ENCODE measurements at regions not wholly inside any gene's neighbourhood (a gene's known extent, or its start where the extent isn't known, plus 50 kb on each side); places are given as distances from the start of the nearest gene placed in this dataset.

DNA sequence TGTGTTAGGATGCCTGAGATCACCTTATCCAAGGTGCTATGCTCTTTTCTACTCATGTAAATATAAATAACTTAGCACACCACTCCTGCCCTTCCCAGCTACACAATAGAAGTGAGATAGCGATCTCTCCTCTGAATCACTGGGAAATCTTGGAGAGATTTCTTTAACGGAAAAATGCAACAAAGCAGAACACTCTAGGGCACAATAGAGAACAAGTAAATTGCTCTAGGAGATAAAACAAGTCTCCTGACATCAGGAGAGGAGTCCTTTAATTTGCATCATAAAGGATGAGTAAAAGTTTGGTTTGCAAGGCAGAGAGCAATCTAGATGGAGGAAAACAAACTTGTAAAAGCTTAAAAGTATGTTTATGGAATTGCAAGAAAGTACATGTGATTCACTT, 224.1 kb downstream of the PAX3 start:
- H2AFZ ChIP-seq: no peak overlapping the region
- H3K4me1 ChIP-seq: no peaks in the 10 kb centered on the region
- H3K27me3 ChIP-seq (ENCODE audit: control insufficient read depth, insufficient read depth, low read length): no peaks in the 10 kb centered on the region
- no peak overlapping the region for H3K4me3 ChIP-seq (ENCODE audit: low read depth, low read length)
- no peaks in the 10 kb centered on the region for H3K9me3 ChIP-seq (ENCODE audit: control insufficient read depth, low read length)
- H3K79me2 ChIP-seq: no peaks in the 10 kb centered on the region
- H3K27ac ChIP-seq: no peak overlapping the region
- H3K36me3 ChIP-seq (ENCODE audit: control insufficient read depth, insufficient read depth, low read length): no peaks in the 10 kb centered on the region
- TF ChIP-seq, protein P1, sequence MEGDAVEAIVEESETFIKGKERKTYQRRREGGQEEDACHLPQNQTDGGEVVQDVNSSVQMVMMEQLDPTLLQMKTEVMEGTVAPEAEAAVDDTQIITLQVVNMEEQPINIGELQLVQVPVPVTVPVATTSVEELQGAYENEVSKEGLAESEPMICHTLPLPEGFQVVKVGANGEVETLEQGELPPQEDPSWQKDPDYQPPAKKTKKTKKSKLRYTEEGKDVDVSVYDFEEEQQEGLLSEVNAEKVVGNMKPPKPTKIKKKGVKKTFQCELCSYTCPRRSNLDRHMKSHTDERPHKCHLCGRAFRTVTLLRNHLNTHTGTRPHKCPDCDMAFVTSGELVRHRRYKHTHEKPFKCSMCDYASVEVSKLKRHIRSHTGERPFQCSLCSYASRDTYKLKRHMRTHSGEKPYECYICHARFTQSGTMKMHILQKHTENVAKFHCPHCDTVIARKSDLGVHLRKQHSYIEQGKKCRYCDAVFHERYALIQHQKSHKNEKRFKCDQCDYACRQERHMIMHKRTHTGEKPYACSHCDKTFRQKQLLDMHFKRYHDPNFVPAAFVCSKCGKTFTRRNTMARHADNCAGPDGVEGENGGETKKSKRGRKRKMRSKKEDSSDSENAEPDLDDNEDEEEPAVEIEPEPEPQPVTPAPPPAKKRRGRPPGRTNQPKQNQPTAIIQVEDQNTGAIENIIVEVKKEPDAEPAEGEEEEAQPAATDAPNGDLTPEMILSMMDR (IDR thresholded peaks at IDR 0.05): no peak
- no peak overlapping the region for H3K4me2 ChIP-seq (ENCODE audit: low read length)
- no peak overlapping the region for H3K9ac ChIP-seq

DNA sequence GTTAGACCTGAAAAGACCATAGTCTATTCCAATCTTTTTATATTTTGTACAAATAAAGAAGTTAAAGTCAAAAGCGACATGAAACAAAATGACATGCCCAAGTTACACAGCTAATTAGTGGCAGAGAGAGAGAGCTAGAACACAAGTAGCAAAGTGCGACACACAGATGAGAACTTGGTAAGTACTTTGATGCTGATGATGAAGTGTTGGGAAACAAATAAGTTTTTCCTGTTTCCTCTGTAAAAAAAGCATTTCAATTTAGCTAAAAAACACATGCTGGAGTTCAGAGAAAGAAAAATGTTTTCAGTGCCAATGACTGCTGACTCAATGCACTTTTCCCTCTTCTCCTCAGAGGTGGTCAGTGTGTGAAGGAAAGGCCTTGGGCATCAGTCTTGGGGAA, 226.9 kb downstream of the PAX3 start:
- H3K79me2 ChIP-seq: no peaks in the 10 kb centered on the region
- no peak overlapping the region for H3K27ac ChIP-seq
- no peaks in the 10 kb centered on the region for H3K27me3 ChIP-seq (ENCODE audit: control insufficient read depth, insufficient read depth, low read length)
- H3K4me3 ChIP-seq (ENCODE audit: low read depth, low read length): no peak overlapping the region
- H2AFZ ChIP-seq: no peak overlapping the region
- no peak overlapping the region for H3K9ac ChIP-seq
- no peaks in the 10 kb centered on the region for H3K9me3 ChIP-seq (ENCODE audit: control insufficient read depth, low read length)
- H3K4me1 ChIP-seq: no peaks in the 10 kb centered on the region
- H3K4me2 ChIP-seq (ENCODE audit: low read length): no peak overlapping the region
- TF ChIP-seq, protein P1 (IDR thresholded peaks at IDR 0.05): no peak
- no peaks in the 10 kb centered on the region for H3K36me3 ChIP-seq (ENCODE audit: control insufficient read depth, insufficient read depth, low read length)

DNA sequence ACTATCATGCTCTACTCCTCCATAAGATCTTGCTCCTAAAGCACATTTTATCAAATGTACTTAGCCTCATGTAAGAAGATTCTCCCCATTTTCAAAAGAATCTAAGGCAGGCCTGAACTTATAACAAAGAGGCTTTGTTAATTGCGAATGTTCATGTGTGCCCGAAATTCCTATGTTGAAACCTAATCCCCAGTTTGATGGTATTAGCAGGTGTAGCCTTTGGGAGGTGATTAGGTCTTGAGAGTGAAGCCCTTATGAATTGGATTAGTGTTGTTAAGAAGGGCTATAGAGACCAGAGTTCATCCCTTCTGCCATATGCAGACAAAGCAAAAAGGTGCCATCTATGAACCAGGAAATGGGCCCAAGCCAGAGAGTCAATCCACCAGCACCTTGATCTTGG, 234.5 kb downstream of the PAX3 start:
- H3K9ac ChIP-seq: no peak overlapping the region
- no peaks in the 10 kb centered on the region for H3K27me3 ChIP-seq (ENCODE audit: control insufficient read depth, insufficient read depth, low read length)
- TF ChIP-seq, protein P1 (IDR thresholded peaks at IDR 0.05): no peak

GRCh38 chr2:222058819-222059445, 239.9 kb downstream of the PAX3 start:
- H3K4me2 ChIP-seq (ENCODE audit: low read length): no peak overlapping the region
- TF ChIP-seq, protein P1 (IDR thresholded peaks at IDR 0.05): no peak
- H3K9me3 ChIP-seq (ENCODE audit: control insufficient read depth, low read length): no peaks in the 10 kb centered on the region
- H2AFZ ChIP-seq: no peak overlapping the region
- H3K9ac ChIP-seq: no peak overlapping the region
- no peaks in the 10 kb centered on the region for H3K79me2 ChIP-seq
- H3K27ac ChIP-seq: no peak overlapping the region
- no peaks in the 10 kb centered on the region for H3K27me3 ChIP-seq (ENCODE audit: control insufficient read depth, insufficient read depth, low read length)
- no peaks in the 10 kb centered on the region for H3K36me3 ChIP-seq (ENCODE audit: control insufficient read depth, insufficient read depth, low read length)
- H3K4me3 ChIP-seq (ENCODE audit: low read depth, low read length): no peak overlapping the region
- H3K4me1 ChIP-seq: no peaks in the 10 kb centered on the region

More for the DNA sequence above, 234.5 kb downstream of the PAX3 start:
- Histone ChIP-seq H3K4me3 (ENCODE audit: low read depth, low read length) (no peak overlapping the region), H3K9me3 (ENCODE audit: control insufficient read depth, low read length) (no peaks in the 10 kb centered on the region), H3K79me2 (no peaks in the 10 kb centered on the region), H3K27ac (no peak overlapping the region), H2AFZ (no peak overlapping the region), H3K4me2 (ENCODE audit: low read length) (no peak overlapping the region), H3K4me1 (no peaks in the 10 kb centered on the region), H3K36me3 (ENCODE audit: control insufficient read depth, insufficient read depth, low read length) (no peaks in the 10 kb centered on the region)
